Neural progenitor cell (in vitro differentiated cells): ENCODE measurements at regions not wholly inside any gene's neighbourhood (a gene's known extent, or its start where the extent isn't known, plus 50 kb on each side); places are given as distances from the start of the nearest gene placed in this dataset.

Experiments
- DNase-seq: peaks from one replicate; pipeline ENCODE4 v3.0.0-alpha.2; 2016; ENCODE audit warnings: low spot score
- H2AFZ ChIP-seq: fragments of 200-600 bp; sonication (generic); replicated peaks from 2 replicates; pipeline ENCODE4 v1.6.1; 2016; ENCODE audit warnings: antibody characterized with exemption
- H3F3A ChIP-seq: fragments of 200-600 bp; sonication (generic); 2 replicates; pipeline ENCODE4 v1.6.1; 2016; ENCODE audit warnings: antibody characterized with exemption, low read depth
- H3K27ac ChIP-seq: fragments of 200-600 bp; sonication (generic); 2 replicates; pipeline ENCODE4 v1.5.1; 2016; ENCODE audit warnings: mild to moderate bottlenecking
- H3K27me3 ChIP-seq: fragments of 200-600 bp; sonication (generic); 2 replicates; pipeline ENCODE4 v1.6.1; 2016; ENCODE audit warnings: mild to moderate bottlenecking, moderate library complexity
- H3K36me3 ChIP-seq: fragments of 200-600 bp; sonication (generic); 2 replicates; pipeline ENCODE4 v1.5.1; 2016
- H3K4me1 ChIP-seq: fragments of 200-600 bp; sonication (generic); 2 replicates; pipeline ENCODE4 v1.6.1; 2016; ENCODE audit warnings: mixed run types
- H3K4me2 ChIP-seq: fragments of 200-600 bp; sonication (generic); 2 replicates; pipeline ENCODE4 v1.6.1; 2016
- H3K4me3 ChIP-seq: fragments of 200-600 bp; sonication (generic); 2 replicates; pipeline ENCODE4 v1.5.1; 2016
- H3K79me2 ChIP-seq: fragments of 200-600 bp; sonication (generic); 2 replicates; pipeline ENCODE4 v1.6.1; 2016; ENCODE audit warnings: low read depth
- H3K9ac ChIP-seq: fragments of 200-600 bp; sonication (generic); 2 replicates; pipeline ENCODE4 v1.6.1; 2016
- H3K9me3 ChIP-seq: fragments of 200-600 bp; sonication (generic); 2 replicates; pipeline ENCODE4 v1.5.1; 2016; ENCODE audit warnings: low read depth
- H4K20me1 ChIP-seq: fragments of 200-600 bp; sonication (generic); 2 replicates; pipeline ENCODE4 v1.6.1; 2016; ENCODE audit warnings: low read depth
- H3K27ac Mint-ChIP-seq: 3 replicates; pipeline ENCODE4 v1.8.0; 2021; ENCODE audit warnings: mixed read lengths
- H3K27me3 Mint-ChIP-seq: 2 replicates; pipeline ENCODE4 v1.8.0; 2022; ENCODE audit warnings: low read depth, mild to moderate bottlenecking, inconsistent platforms, moderate library complexity, mixed read lengths; ENCODE audit not compliant: insufficient read depth
- H3K36me3 Mint-ChIP-seq: 3 replicates; pipeline ENCODE4 v1.8.0; 2021; ENCODE audit warnings: mixed read lengths
- H3K4me1 Mint-ChIP-seq: 3 replicates; pipeline ENCODE4 v1.8.0; 2021; ENCODE audit warnings: mixed read lengths
- H3K4me3 Mint-ChIP-seq: 3 replicates; pipeline ENCODE4 v1.8.0; 2021; ENCODE audit warnings: mild to moderate bottlenecking, moderate library complexity, mixed read lengths
- H3K9me3 Mint-ChIP-seq: 3 replicates; pipeline ENCODE4 v1.8.0; 2020; ENCODE audit warnings: mixed read lengths
- CTCF ChIP-seq: fragments of 200-600 bp; sonication (generic); IDR thresholded peaks from 2 replicates; pipeline ENCODE4 v1.5.1; 2017; ENCODE audit warnings: antibody characterized with exemption, mild to moderate bottlenecking
- EZH2 ChIP-seq: fragments of 200-600 bp; sonication (generic); IDR thresholded peaks from 2 replicates; pipeline ENCODE4 v1.6.1; 2017; ENCODE audit warnings: antibody characterized with exemption, mild to moderate bottlenecking, moderate library complexity
- EZH2phosphoT487 ChIP-seq: fragments of 200-600 bp; sonication (generic); IDR thresholded peaks from 2 replicates; pipeline ENCODE4 v1.6.1; 2017; ENCODE audit warnings: antibody characterized with exemption

GRCh38 chr14:84021433-84021832, 1508.5 kb upstream of the FLRT2 start:
- Histone ChIP-seq H3K27me3 (no peaks in the 10 kb centered on the region), H3F3A (no peaks in the 10 kb centered on the region), H3K4me1 (no peaks in the 10 kb centered on the region), H3K4me2 (no peak overlapping the region), H3K27ac (no peak overlapping the region), H4K20me1 (no peaks in the 10 kb centered on the region), H3K36me3 (no peaks in the 10 kb centered on the region), H2AFZ (no peak overlapping the region), H3K9ac (no peak overlapping the region), H3K9me3 (no peaks in the 10 kb centered on the region), H3K79me2 (no peaks in the 10 kb centered on the region), H3K4me3 (no peak overlapping the region)
- no peak overlapping the region for H3K4me3 Mint-ChIP-seq
- peaks cover 2% of the 10 kb centered on the region for H3K27me3 Mint-ChIP-seq
- TF ChIP-seq CTCF: no peak
- TF ChIP-seq EZH2: no peak
- no peak for TF ChIP-seq EZH2phosphoT487
- peaks cover 27% of the 10 kb centered on the region for H3K9me3 Mint-ChIP-seq
- H3K36me3 Mint-ChIP-seq: peaks cover 2% of the 10 kb centered on the region
- H3K27ac Mint-ChIP-seq: no peak overlapping the region
- H3K4me1 Mint-ChIP-seq: no peaks in the 10 kb centered on the region
- DNase-seq: no peak

- no peak overlapping the region for H3K4me3 Mint-ChIP-seq
- H3K27ac ChIP-seq: no peak overlapping the region
- H2AFZ ChIP-seq: no peak overlapping the region
- no peaks in the 10 kb centered on the region for H3K9me3 ChIP-seq
- no peaks in the 10 kb centered on the region for H3K4me1 ChIP-seq
- H3K9ac ChIP-seq: no peak overlapping the region
- no peaks in the 10 kb centered on the region for H4K20me1 ChIP-seq
- H3K79me2 ChIP-seq: no peaks in the 10 kb centered on the region
- peaks cover 2% of the 10 kb centered on the region for H3K27me3 Mint-ChIP-seq
- H3K27me3 ChIP-seq: no peaks in the 10 kb centered on the region
- peaks cover 2% of the 10 kb centered on the region for H3K36me3 Mint-ChIP-seq
- H3K27ac Mint-ChIP-seq: no peak overlapping the region
- H3K4me2 ChIP-seq: no peak overlapping the region
- H3K4me3 ChIP-seq: no peak overlapping the region
- H3K36me3 ChIP-seq: no peaks in the 10 kb centered on the region
- H3K9me3 Mint-ChIP-seq: peaks cover 27% of the 10 kb centered on the region
- no peaks in the 10 kb centered on the region for H3K4me1 Mint-ChIP-seq
- no peaks in the 10 kb centered on the region for H3F3A ChIP-seq
- no peak for TF ChIP-seq EZH2phosphoT487
- TF ChIP-seq CTCF: no peak
- no peak for TF ChIP-seq EZH2
- no peak for DNase-seq
Measured at GRCh38 chr14:84024231-84024820, 1505.6 kb upstream of the FLRT2 start.

DNA sequence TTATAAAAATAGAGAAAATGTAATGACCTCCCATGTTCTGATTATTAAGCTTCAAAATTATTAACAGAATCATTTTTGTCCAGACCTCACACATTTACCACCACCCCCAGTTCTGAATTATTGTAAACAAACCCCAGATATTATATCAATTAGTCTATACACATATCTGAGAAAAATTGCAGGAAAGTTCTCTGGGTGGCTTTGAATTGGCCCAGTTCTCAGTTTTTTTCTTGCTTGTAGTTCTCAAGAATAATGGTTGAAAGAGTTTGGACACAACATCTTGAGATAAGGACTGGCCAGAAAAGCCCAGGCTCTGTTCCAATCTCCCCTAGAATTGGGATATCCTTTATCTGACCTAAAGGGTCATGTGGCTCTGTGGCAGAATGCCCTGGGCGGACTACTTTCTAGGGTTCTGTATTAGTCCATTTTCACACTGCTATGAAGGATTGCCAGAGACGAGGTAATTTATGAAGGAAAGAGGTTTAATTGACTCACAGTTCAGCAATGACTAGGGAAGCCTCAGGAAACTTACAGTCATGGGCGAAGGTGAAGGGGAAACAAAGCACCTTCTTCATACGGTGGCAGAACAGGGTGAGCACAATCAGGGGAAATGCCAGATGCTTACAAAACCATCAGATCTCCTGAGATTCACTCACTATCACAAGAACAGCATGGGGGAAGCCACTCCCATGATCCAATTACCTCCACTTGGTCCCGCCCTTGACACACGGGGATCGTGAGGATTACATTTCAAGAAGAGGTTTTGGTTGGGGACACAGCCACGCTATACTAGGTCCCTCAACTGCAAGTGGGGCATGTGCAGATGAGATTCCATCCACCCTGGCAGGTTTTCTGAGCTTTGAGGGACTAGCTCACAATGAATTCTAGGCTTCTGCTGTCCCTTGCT, 1504.6 kb upstream of the FLRT2 start:
- no peaks in the 10 kb centered on the region for H3K79me2 ChIP-seq
- Mint-ChIP-seq H3K4me1 (peaks cover under 1% of the 10 kb centered on the region), H3K27me3 (peaks cover 2% of the 10 kb centered on the region), H3K36me3 (peaks cover 2% of the 10 kb centered on the region), H3K9me3 (peaks cover 27% of the 10 kb centered on the region), H3K27ac (no peak overlapping the region), H3K4me3 (no peak overlapping the region)
- no peak overlapping the region for H3K4me2 ChIP-seq
- no peak overlapping the region for H2AFZ ChIP-seq
- DNase-seq: no peak
- H3K4me1 ChIP-seq: no peaks in the 10 kb centered on the region
- H4K20me1 ChIP-seq: no peaks in the 10 kb centered on the region
- H3K4me3 ChIP-seq: no peak overlapping the region
- TF ChIP-seq EZH2 (no peak), EZH2phosphoT487 (no peak), CTCF (no peak)
- no peaks in the 10 kb centered on the region for H3K27me3 ChIP-seq
- H3K9me3 ChIP-seq: no peaks in the 10 kb centered on the region
- H3K27ac ChIP-seq: no peak overlapping the region
- H3F3A ChIP-seq: no peaks in the 10 kb centered on the region
- H3K9ac ChIP-seq: no peak overlapping the region
- no peaks in the 10 kb centered on the region for H3K36me3 ChIP-seq
